ENCODE measurements at regions not wholly inside any gene's neighbourhood (a gene's known extent, or its start where the extent isn't known, plus 50 kb on each side); places are given as distances from the start of the nearest gene placed in this dataset.

GRCh38 chr21:20570824-20571232 lies 427.4 kb upstream of the NCAM2 start:
- Histone ChIP-seq H3K27me3 (replicated peaks; ENCODE audit: insufficient read depth, low read length) (no peaks in the 10 kb centered on the region), H3K4me1 (ENCODE audit: low read length) (no peaks in the 10 kb centered on the region), H3K4me2 (ENCODE audit: low read depth, low read length) (no peak overlapping the region), H3F3A (ENCODE audit: insufficient read depth, low read length) (no peaks in the 10 kb centered on the region), H2AFZ (ENCODE audit: low read length) (no peak overlapping the region), H3K79me2 (ENCODE audit: low read length) (no peaks in the 10 kb centered on the region), H3K9ac (ENCODE audit: low read length) (no peak overlapping the region), H3K36me3 (replicated peaks; ENCODE audit: insufficient read depth, low read length) (no peaks in the 10 kb centered on the region), H4K20me1 (ENCODE audit: insufficient read depth, low read length) (no peaks in the 10 kb centered on the region), H3K9me2 (replicated peaks; ENCODE audit: insufficient read depth, low read length) (no peaks in the 10 kb centered on the region), H3K27ac (ENCODE audit: low read length) (no peak overlapping the region), H3K4me3 (ENCODE audit: low read length) (no peak overlapping the region), H3K9me3 (replicated peaks; ENCODE audit: insufficient read depth, low read length) (no peaks in the 10 kb centered on the region)
- TF ChIP-seq CTCF (IDR thresholded peaks at IDR 0.05; ENCODE audit: low read length) (no peak), EZH2phosphoT487 (IDR thresholded peaks at IDR 0.05; ENCODE audit: low read length) (no peak), EZH2 (optimal IDR thresholded peaks at IDR 0.05; ENCODE audit: low read depth, low read length) (no peak)
- no peak for DNase-seq

GRCh38 chr21:20572582-20572981 lies 425.6 kb upstream of the NCAM2 start:
- Histone ChIP-seq H3K27me3 (replicated peaks; ENCODE audit: insufficient read depth, low read length) (no peaks in the 10 kb centered on the region), H3F3A (ENCODE audit: insufficient read depth, low read length) (no peaks in the 10 kb centered on the region), H3K79me2 (ENCODE audit: low read length) (no peaks in the 10 kb centered on the region), H3K4me3 (ENCODE audit: low read length) (no peak overlapping the region), H3K27ac (ENCODE audit: low read length) (no peak overlapping the region), H3K9me3 (replicated peaks; ENCODE audit: insufficient read depth, low read length) (no peaks in the 10 kb centered on the region), H4K20me1 (ENCODE audit: insufficient read depth, low read length) (no peaks in the 10 kb centered on the region), H3K9ac (ENCODE audit: low read length) (no peak overlapping the region), H3K4me1 (ENCODE audit: low read length) (no peaks in the 10 kb centered on the region), H3K4me2 (ENCODE audit: low read depth, low read length) (no peak overlapping the region), H3K36me3 (replicated peaks; ENCODE audit: insufficient read depth, low read length) (no peaks in the 10 kb centered on the region), H3K9me2 (replicated peaks; ENCODE audit: insufficient read depth, low read length) (no peaks in the 10 kb centered on the region), H2AFZ (ENCODE audit: low read length) (no peak overlapping the region)
- no peak for DNase-seq
- TF ChIP-seq EZH2phosphoT487 (IDR thresholded peaks at IDR 0.05; ENCODE audit: low read length), result no peak
- no peak for TF ChIP-seq EZH2 (optimal IDR thresholded peaks at IDR 0.05; ENCODE audit: low read depth, low read length)
- no peak for TF ChIP-seq CTCF (IDR thresholded peaks at IDR 0.05; ENCODE audit: low read length)

- Histone ChIP-seq H3K4me2 (ENCODE audit: low read depth, low read length) (no peak overlapping the region), H3K9ac (ENCODE audit: low read length) (no peak overlapping the region), H3K4me3 (ENCODE audit: low read length) (no peak overlapping the region), H4K20me1 (ENCODE audit: insufficient read depth, low read length) (no peaks in the 10 kb centered on the region), H3K9me3 (replicated peaks; ENCODE audit: insufficient read depth, low read length) (no peaks in the 10 kb centered on the region), H3K27me3 (replicated peaks; ENCODE audit: insufficient read depth, low read length) (no peaks in the 10 kb centered on the region), H3F3A (ENCODE audit: insufficient read depth, low read length) (no peaks in the 10 kb centered on the region), H3K36me3 (replicated peaks; ENCODE audit: insufficient read depth, low read length) (no peaks in the 10 kb centered on the region), H3K4me1 (ENCODE audit: low read length) (no peaks in the 10 kb centered on the region), H2AFZ (ENCODE audit: low read length) (no peak overlapping the region), H3K9me2 (replicated peaks; ENCODE audit: insufficient read depth, low read length) (no peaks in the 10 kb centered on the region), H3K27ac (ENCODE audit: low read length) (no peak overlapping the region), H3K79me2 (ENCODE audit: low read length) (no peaks in the 10 kb centered on the region)
- no peak for TF ChIP-seq EZH2phosphoT487 (IDR thresholded peaks at IDR 0.05; ENCODE audit: low read length)
- no peak for TF ChIP-seq CTCF (IDR thresholded peaks at IDR 0.05; ENCODE audit: low read length)
- TF ChIP-seq EZH2 (optimal IDR thresholded peaks at IDR 0.05; ENCODE audit: low read depth, low read length), result no peak
- no peak for DNase-seq
Observed at GRCh38 chr21:20581361-20581760, 416.8 kb upstream of the NCAM2 start.

Measured in MM.1S (cell line).